Stimulated activated CD4-positive, alpha-beta T cell treated with anti-CD3 and anti-CD28 coated beads, Interleukin-1b, Interleukin-23, amount 100 ng/mL, for 1 hour (primary cell): ENCODE measurements at regions not wholly inside any gene's neighbourhood (a gene's known extent, or its start where the extent isn't known, plus 50 kb on each side); places are given as distances from the start of the nearest gene placed in this dataset.

Source experiments
- DNase-seq, 2 donors: peaks; one replicate each; pipeline ENCODE4 v3.0.0-alpha.2; 2020; ENCODE audit warnings: low read depth in 2 of 2

GRCh38 chr5:174159327-174160114, 114.0 kb downstream of the NSG2 start:
- no peak for DNase-seq

GRCh38 chr5:174165406-174165805, 119.9 kb downstream of the NSG2 start:
- no peak for DNase-seq

- no peak for DNase-seq
These were observed 120.9 kb downstream of the NSG2 start for GRCh38 chr5:174166231-174167079.

- no peak for DNase-seq
These were observed 121.8 kb downstream of the NSG2 start for GRCh38 chr5:174167080-174167910.

GRCh38 chr5:174172152-174172551, 126.6 kb downstream of the NSG2 start:
- no peak for DNase-seq

- no peak for DNase-seq
These were observed 127.1 kb downstream of the NSG2 start for GRCh38 chr5:174172566-174172965.

GRCh38 chr5:174173766-174174165, 128.3 kb downstream of the NSG2 start:
- DNase-seq: no peak

- no peak for DNase-seq
These were observed 130.3 kb downstream of the NSG2 start for GRCh38 chr5:174175716-174176268.

GRCh38 chr5:174176511-174176910, 131.0 kb downstream of the NSG2 start:
- DNase-seq: no peak

- no peak for DNase-seq
These were observed 132.0 kb downstream of the NSG2 start for GRCh38 chr5:174177531-174177930.

GRCh38 chr5:174177976-174178605, 132.6 kb downstream of the NSG2 start:
- no peak for DNase-seq

GRCh38 chr5:174180639-174181038, 135.1 kb downstream of the NSG2 start:
- no peak for DNase-seq

- no peak for DNase-seq
These were observed 136.6 kb downstream of the NSG2 start for GRCh38 chr5:174182111-174182510.

GRCh38 chr5:174183701-174184100, 138.2 kb downstream of the NSG2 start:
- no peak for DNase-seq

GRCh38 chr5:174185506-174185905, 140.0 kb downstream of the NSG2 start:
- no peak for DNase-seq

- DNase-seq: no peak
These were observed 140.7 kb downstream of the NSG2 start for GRCh38 chr5:174186096-174186695.

- no peak for DNase-seq
These were observed 141.5 kb downstream of the NSG2 start for GRCh38 chr5:174187001-174187400.

- DNase-seq: no peak
These were observed 142.0 kb downstream of the NSG2 start for GRCh38 chr5:174187481-174187880.

GRCh38 chr5:174188295-174188694, 142.8 kb downstream of the NSG2 start:
- no peak for DNase-seq

- DNase-seq: no peak
These were observed 144.4 kb downstream of the NSG2 start for GRCh38 chr5:174189654-174190541.
